ENCODE measurements at regions not wholly inside any gene's neighbourhood (a gene's known extent, or its start where the extent isn't known, plus 50 kb on each side); places are given as distances from the start of the nearest gene placed in this dataset.
"Not testable (repeated sequence)": the region's sequence is repeated elsewhere in the genome, so short reads cannot be mapped to it uniquely, and the experiment has no call there.

DNA sequence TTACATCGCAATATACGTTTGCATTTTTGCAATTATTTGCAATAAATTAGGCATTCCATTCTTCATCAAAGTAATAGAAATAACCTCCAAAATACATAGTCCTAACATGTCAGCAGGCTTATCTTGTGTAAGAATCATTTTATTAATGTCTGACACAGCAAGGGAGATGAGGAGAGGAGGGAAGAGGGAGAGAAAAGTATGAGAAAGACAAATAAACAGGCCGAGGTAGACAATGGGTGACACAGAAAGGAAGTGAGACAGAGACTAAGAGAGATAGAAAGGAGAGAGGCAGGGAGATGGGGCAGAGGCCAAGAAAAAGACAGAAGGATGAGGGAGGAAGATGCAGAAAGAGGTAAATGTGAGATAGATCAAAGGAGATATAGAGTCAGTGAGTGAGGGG is 50.3 kb upstream of the CYP2B6 start:
- H3K9me3 ChIP-seq, result peaks cover 15% of the 10 kb centered on the region; the same call in 1 of the 3 replicates
- H3K4me1 ChIP-seq, H3K4me2 ChIP-seq, CTCF ChIA-PET, H3K27ac ChIP-seq, POLR2A ChIA-PET, H3K4me3 ChIP-seq: not testable (repeated sequence)
- DNase-seq (ENCODE audit: low read depth in 1 of 2, low spot score in 1 of 2) (peak in 1 of 2 experiments; percentile 39), ATAC-seq (peak; percentile 16 to 62; a peak in 4 of 6 replicates), FAIRE-seq (peak; percentile 100)
- WGBS (ENCODE audit: missing lambda C conversion rate), result 33% methylated on average over 3 of the region's 3 CpGs
- peak; percentile 45; the same call in 1 of the 2 replicates for TF ChIP-seq GATA3 (IDR thresholded peaks at IDR 0.05; ENCODE audit: borderline replicate concordance)

DNA sequence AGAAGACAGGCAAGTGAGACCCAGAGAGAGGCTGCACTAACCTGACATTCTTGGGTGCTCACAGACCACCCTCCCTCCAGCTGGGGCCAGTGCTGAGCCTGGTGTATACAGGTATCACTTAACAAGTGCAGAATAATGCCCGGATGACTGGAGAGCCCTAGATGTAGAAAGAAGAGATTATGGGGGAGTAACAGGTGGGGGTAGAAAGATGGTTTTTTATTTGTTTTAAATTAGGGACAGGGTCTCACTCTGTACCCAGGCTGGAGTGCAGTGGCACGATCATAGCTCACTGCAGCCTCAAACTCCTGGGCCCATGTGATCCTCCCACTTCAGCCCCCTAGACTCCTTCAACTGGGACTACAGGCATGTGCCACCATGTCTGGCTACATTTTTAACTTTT is 53.1 kb upstream of the CYP2B6 start:
- H3K9me3 ChIP-seq; H3K4me2 ChIP-seq; POLR2A ChIA-PET; ATAC-seq; H3K4me1 ChIP-seq; H3K27ac ChIP-seq; H3K4me3 ChIP-seq; DNase-seq (ENCODE audit: low read depth in 1 of 2, low spot score in 1 of 2); FAIRE-seq: not testable (repeated sequence)
- WGBS (ENCODE audit: missing lambda C conversion rate), result 77% methylated on average over 2 of the region's 2 CpGs
- CTCF ChIA-PET, result interaction anchor here (0.9 to 1.6 kb wide), 4 partner anchors 14 to 184 kb away, joined by 3 to 4 read pairs (median 3); no protein-coding TSS in a partner anchor

DNA sequence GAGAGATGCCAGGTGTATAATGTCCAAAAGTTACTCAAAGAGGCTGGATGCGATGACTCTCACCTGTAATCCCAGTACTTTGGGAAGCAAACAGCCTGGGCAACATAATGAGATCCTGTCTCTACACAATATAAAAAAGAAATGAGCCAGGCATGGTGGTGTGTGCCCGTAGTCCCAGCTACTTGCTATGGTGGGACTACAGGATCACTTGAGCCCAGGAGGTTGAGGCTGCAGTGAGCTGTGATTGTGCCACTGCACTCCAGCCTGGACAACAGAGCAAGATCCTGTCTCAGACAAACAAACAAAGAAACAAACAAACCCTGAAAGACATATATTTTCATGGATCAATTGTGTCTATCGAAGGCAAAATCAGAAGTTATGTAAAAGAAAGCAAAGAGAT is 54.3 kb upstream of the CYP2B6 start:
- POLR2A ChIA-PET, result no interaction called here
- Histone ChIP-seq H3K4me2 (no peak overlapping the region), H3K27ac (no peak overlapping the region), H3K4me1 (peaks cover 10% of the 10 kb centered on the region; the same call in 2 of the 3 replicates), H3K4me3 (no peak overlapping the region), H3K9me3 (no peaks in the 10 kb centered on the region)
- CTCF ChIA-PET, result interaction anchor here (1.5 kb wide), 1 partner anchor 139 kb away, joined by 6 read pairs; the partner anchor contains the start of gene EGLN2
- FAIRE-seq, result no peak
- 80% methylated on average over 3 of the region's 3 CpGs for WGBS (ENCODE audit: missing lambda C conversion rate)
- ATAC-seq, result no peak
- TF ChIP-seq, protein P1, sequence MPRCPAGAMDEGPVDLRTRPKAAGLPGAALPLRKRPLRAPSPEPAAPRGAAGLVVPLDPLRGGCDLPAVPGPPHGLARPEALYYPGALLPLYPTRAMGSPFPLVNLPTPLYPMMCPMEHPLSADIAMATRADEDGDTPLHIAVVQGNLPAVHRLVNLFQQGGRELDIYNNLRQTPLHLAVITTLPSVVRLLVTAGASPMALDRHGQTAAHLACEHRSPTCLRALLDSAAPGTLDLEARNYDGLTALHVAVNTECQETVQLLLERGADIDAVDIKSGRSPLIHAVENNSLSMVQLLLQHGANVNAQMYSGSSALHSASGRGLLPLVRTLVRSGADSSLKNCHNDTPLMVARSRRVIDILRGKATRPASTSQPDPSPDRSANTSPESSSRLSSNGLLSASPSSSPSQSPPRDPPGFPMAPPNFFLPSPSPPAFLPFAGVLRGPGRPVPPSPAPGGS (IDR thresholded peaks at IDR 0.05), result no peak
- TF ChIP-seq MAZ (IDR thresholded peaks at IDR 0.05; ENCODE audit: borderline replicate concordance, low read depth, low read length) (no peak), CHD2 (IDR thresholded peaks at IDR 0.05; ENCODE audit: low read length, partially characterized antibody) (no peak), TFCP2L1 (CRISPR knock-in tag; IDR thresholded peaks at IDR 0.05) (no peak), JUNB (IDR thresholded peaks at IDR 0.05) (no peak), NFE2L2 (conservative IDR thresholded peaks at IDR 0.05; ENCODE audit: low read length) (no peak), HDAC2 (IDR thresholded peaks at IDR 0.05) (no peak), HOXA7 (CRISPR knock-in tag; IDR thresholded peaks at IDR 0.05) (no peak), E2F6 (IDR thresholded peaks at IDR 0.05; ENCODE audit: borderline replicate concordance, low read depth) (no peak), MYC (IDR thresholded peaks at IDR 0.05; ENCODE audit: borderline replicate concordance, low read length) (no peak), SMC3 (IDR thresholded peaks at IDR 0.05) (no peak), CEBPB (IDR thresholded peaks at IDR 0.05) (no peak), NR3C1 (IDR thresholded peaks at IDR 0.05) (no peak), POLR2AphosphoS2 (conservative IDR thresholded peaks at IDR 0.05; ENCODE audit: low read length) (no peak), NPAS2 (CRISPR knock-in tag; IDR thresholded peaks at IDR 0.05; ENCODE audit: borderline replicate concordance) (no peak), HOXB13 (CRISPR knock-in tag; IDR thresholded peaks at IDR 0.05; ENCODE audit: low read depth) (no peak), GATA3 (IDR thresholded peaks at IDR 0.05; ENCODE audit: borderline replicate concordance) (no peak), ZNF302 (CRISPR knock-in tag; IDR thresholded peaks at IDR 0.05) (no peak)
- TF ChIP-seq, protein P2, sequence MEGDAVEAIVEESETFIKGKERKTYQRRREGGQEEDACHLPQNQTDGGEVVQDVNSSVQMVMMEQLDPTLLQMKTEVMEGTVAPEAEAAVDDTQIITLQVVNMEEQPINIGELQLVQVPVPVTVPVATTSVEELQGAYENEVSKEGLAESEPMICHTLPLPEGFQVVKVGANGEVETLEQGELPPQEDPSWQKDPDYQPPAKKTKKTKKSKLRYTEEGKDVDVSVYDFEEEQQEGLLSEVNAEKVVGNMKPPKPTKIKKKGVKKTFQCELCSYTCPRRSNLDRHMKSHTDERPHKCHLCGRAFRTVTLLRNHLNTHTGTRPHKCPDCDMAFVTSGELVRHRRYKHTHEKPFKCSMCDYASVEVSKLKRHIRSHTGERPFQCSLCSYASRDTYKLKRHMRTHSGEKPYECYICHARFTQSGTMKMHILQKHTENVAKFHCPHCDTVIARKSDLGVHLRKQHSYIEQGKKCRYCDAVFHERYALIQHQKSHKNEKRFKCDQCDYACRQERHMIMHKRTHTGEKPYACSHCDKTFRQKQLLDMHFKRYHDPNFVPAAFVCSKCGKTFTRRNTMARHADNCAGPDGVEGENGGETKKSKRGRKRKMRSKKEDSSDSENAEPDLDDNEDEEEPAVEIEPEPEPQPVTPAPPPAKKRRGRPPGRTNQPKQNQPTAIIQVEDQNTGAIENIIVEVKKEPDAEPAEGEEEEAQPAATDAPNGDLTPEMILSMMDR (IDR thresholded peaks at IDR 0.05), result no peak
- DNase-seq (ENCODE audit: low read depth in 1 of 2, low spot score in 1 of 2), result no peak
